ENCODE measurements at regions not wholly inside any gene's neighbourhood (a gene's known extent, or its start where the extent isn't known, plus 50 kb on each side); places are given as distances from the start of the nearest gene placed in this dataset.

- TF ChIP-seq CTCF (optimal IDR thresholded peaks at IDR 0.05 in 1 of 3, IDR thresholded peaks at IDR 0.05 in 1 of 3, conservative IDR thresholded peaks at IDR 0.05 in 1 of 3; ENCODE audit: extremely low read depth in 1 of 3, insufficient read depth in 2 of 3, low read length in 3 of 3), result no peak
- no peak for TF ChIP-seq EZH2 (IDR thresholded peaks at IDR 0.05; ENCODE audit: low read length)
These were observed 217.1 kb upstream of the LDB2 start for GRCh38 chr4:17115583-17115982.

All from keratinocyte (primary cell).